GM12878 (cell line): ENCODE measurements at regions not wholly inside any gene's neighbourhood (a gene's known extent, or its start where the extent isn't known, plus 50 kb on each side); places are given as distances from the start of the nearest gene placed in this dataset.

Experiments
- ATAC-seq: fragments of 200-7000 bp; cut with Tn5 transposase; 3 replicates; pipeline ENCODE4 v1.9.1; 2020; ENCODE audit warnings: mild to moderate bottlenecking, moderate library complexity
- BruUV-seq: library from RNA; stranded (reverse); fragments of 400-500 nt; replicated peaks from 2 replicates; lab custom pipeline; 2021; lab: Mats Ljungman, UMichigan
- CTCF ChIA-PET: fragments of 300-600 bp; sonication (Branson Sonifier 250); formaldehyde crosslinking; extraction: SDS; loops from one replicate; lab custom pipeline; 2021; ENCODE audit warnings: inconsistent platforms; lab: Yijun Ruan, JAX
- POLR2A ChIA-PET: fragments of 350-600 bp; formaldehyde crosslinking; extraction: SDS; loops from one replicate; lab custom pipeline; 2021; ENCODE audit warnings: inconsistent platforms; lab: Charles Lee
- RAD21 ChIA-PET: fragments of 300-600 bp; sonication (Branson Sonifier 250); formaldehyde crosslinking; loops from one replicate; lab custom pipeline; 2023; ENCODE audit warnings: antibody characterized with exemption; ENCODE audit not compliant: unreplicated experiment; lab: Charles Lee
- SMC1A ChIA-PET: fragments of 300-600 bp; sonication (Branson Sonifier 250); formaldehyde crosslinking; loops from one replicate; lab custom pipeline; 2023; ENCODE audit not compliant: unreplicated experiment, uncharacterized antibody; lab: Charles Lee
- DNase-seq: peaks from one replicate; pipeline ENCODE4 v3.0.0-alpha.2; 2011; ENCODE audit warnings: low read depth, low spot score
- FAIRE-seq: peaks from 3 replicates; lab custom pipeline; 2011; peaks lifted over from hg19 to GRCh38; lab: Jason Lieb, UNC
- H2AFZ ChIP-seq: 2 replicates; pipeline ENCODE4 v1.6.0; 2011; ENCODE audit warnings: low read depth, low read length, control low read depth; ENCODE audit not compliant: control insufficient read depth
- H3K27ac ChIP-seq: 2 replicates; pipeline ENCODE4 v1.5.1; 2011; ENCODE audit warnings: control low read depth; ENCODE audit not compliant: control insufficient read depth, insufficient read depth
- H3K27me3 ChIP-seq, 2 experiments: replicated peaks in 1 of 2; 2 replicates each; pipeline versions ENCODE4 v1.6.0 to v1.6.1; 2011; ENCODE audit warnings: low read length in 1 of 2; ENCODE audit not compliant: control insufficient read depth in 2 of 2, insufficient read depth in 2 of 2
- H3K36me3 ChIP-seq, 2 experiments: 2 replicates each; pipeline ENCODE4 v1.5.1; 2011; ENCODE audit warnings: low read length in 1 of 2; ENCODE audit not compliant: control insufficient read depth in 2 of 2, insufficient read depth in 2 of 2
- H3K4me1 ChIP-seq: 2 replicates; pipeline ENCODE4 v1.6.1; 2011; ENCODE audit warnings: mild to moderate bottlenecking, low read length, moderate library complexity, mixed read lengths; ENCODE audit not compliant: control insufficient read depth, insufficient read depth
- H3K4me2 ChIP-seq: 2 replicates; pipeline ENCODE4 v1.6.0; 2011; ENCODE audit warnings: control low read depth; ENCODE audit not compliant: control insufficient read depth, insufficient read depth
- H3K4me3 ChIP-seq: fragments of 200-600 bp; sonication (generic); 2 replicates; pipeline ENCODE4 v1.5.1; 2016
- H3K79me2 ChIP-seq: 2 replicates; pipeline ENCODE4 v1.6.0; 2011; ENCODE audit warnings: low read length; ENCODE audit not compliant: control insufficient read depth, insufficient read depth
- H3K9ac ChIP-seq: 2 replicates; pipeline ENCODE4 v1.8.0; 2011; ENCODE audit warnings: low read length, control low read depth, mixed read lengths; ENCODE audit not compliant: control insufficient read depth, insufficient read depth
- H3K9me3 ChIP-seq: replicated peaks from 3 replicates; pipeline ENCODE4 v1.5.1; 2011; ENCODE audit warnings: mild to moderate bottlenecking, low read length; ENCODE audit not compliant: control insufficient read depth, insufficient read depth
- H4K20me1 ChIP-seq: 2 replicates; pipeline ENCODE4 v1.6.0; 2011; ENCODE audit not compliant: control insufficient read depth, insufficient read depth
- BRCA1 ChIP-seq: IDR thresholded peaks from 2 replicates; pipeline ENCODE4 v1.6.1; 2011; ENCODE audit warnings: low read depth, low read length, improper control_type of control experiment
- CEBPB ChIP-seq, 2 experiments: fragments of 150-350 bp in 1 of 2; IDR thresholded peaks; 2 replicates each; pipeline ENCODE4 v1.6.1; 2012 to 2014; ENCODE audit warnings: low read depth in 2 of 2, low read length in 2 of 2, borderline replicate concordance in 1 of 2, inconsistent platforms in 1 of 2
- CEBPZ ChIP-seq: fragments of 150-350 bp; IDR thresholded peaks from 2 replicates; pipeline ENCODE4 v1.6.1; 2016; ENCODE audit warnings: low read depth, low read length
- HDAC6 ChIP-seq: fragments of 200-600 bp; sonication (generic); IDR thresholded peaks from one replicate; pipeline ENCODE4 v1.8.0; 2017; ENCODE audit warnings: antibody characterized with exemption; ENCODE audit not compliant: unreplicated experiment
- JUNB ChIP-seq: IDR thresholded peaks from 2 replicates; pipeline ENCODE4 v1.6.1; 2016; ENCODE audit warnings: antibody characterized with exemption, mild to moderate bottlenecking
- NR2C1 ChIP-seq: fragments of 450-650 bp; IDR thresholded peaks from 2 replicates; pipeline ENCODE4 v1.6.1; 2017; ENCODE audit warnings: antibody characterized with exemption, mild to moderate bottlenecking, moderate library complexity
- PAX5 ChIP-seq: IDR thresholded peaks from 2 replicates; pipeline ENCODE4 v1.6.1; 2011; ENCODE audit warnings: low read depth, low read length, borderline replicate concordance
- RAD51 ChIP-seq: fragments of 450-650 bp; IDR thresholded peaks from 2 replicates; pipeline ENCODE4 v1.6.1; 2016; ENCODE audit warnings: moderate library complexity, mild to moderate bottlenecking, inconsistent platforms
- SKIL ChIP-seq: fragments of 450-650 bp; IDR thresholded peaks from 2 replicates; pipeline ENCODE4 v1.6.1; 2017; ENCODE audit warnings: mild to moderate bottlenecking, low read depth, inconsistent platforms; ENCODE audit not compliant: poor library complexity, severe bottlenecking
- SMAD5 ChIP-seq: IDR thresholded peaks from 2 replicates; pipeline ENCODE4 v1.6.1; 2016; ENCODE audit warnings: antibody characterized with exemption, low read depth
- SMARCA5 ChIP-seq: fragments of 450-650 bp; IDR thresholded peaks from 2 replicates; pipeline ENCODE4 v1.6.1; 2017; ENCODE audit warnings: mild to moderate bottlenecking
- SRF ChIP-seq, 2 experiments: IDR thresholded peaks; 2 replicates each; pipeline ENCODE4 v1.6.1; 2011; ENCODE audit warnings: low read depth in 2 of 2, low read length in 2 of 2, mild to moderate bottlenecking in 1 of 2, moderate library complexity in 1 of 2
- STAT1 ChIP-seq: fragments of 450-650 bp; conservative IDR thresholded peaks from 2 replicates; pipeline ENCODE4 v1.6.1; 2014; ENCODE audit warnings: antibody characterized with exemption, mild to moderate bottlenecking
- TBL1XR1 ChIP-seq: IDR thresholded peaks from 2 replicates; pipeline ENCODE4 v1.6.1; 2012; ENCODE audit warnings: low read depth, low read length, improper control_type of control experiment
- WRNIP1 ChIP-seq: IDR thresholded peaks from 2 replicates; pipeline ENCODE4 v1.6.1; 2011; ENCODE audit warnings: low read depth, low read length, improper control_type of control experiment, borderline replicate concordance
- YY1 ChIP-seq: IDR thresholded peaks from 2 replicates; pipeline ENCODE4 v1.6.1; 2011; ENCODE audit warnings: low read depth, mild to moderate bottlenecking, low read length
- ZBTB40 ChIP-seq: fragments of 450-650 bp; IDR thresholded peaks from 2 replicates; pipeline ENCODE4 v1.6.1; 2016; ENCODE audit warnings: mild to moderate bottlenecking, moderate library complexity, borderline replicate concordance
- WGBS: methylation state at CpG from one replicate; pipeline ENCODE4 v1.1.6; 2016; ENCODE audit warnings: low lambda C conversion rate; ENCODE audit not compliant: insufficient replicate concordance, insufficient coverage; ENCODE audit errors: missing lambda C conversion rate; 5-methylcytosine and 5-hydroxymethylcytosine counted together
- in situ Hi-C: fragments of 300-500 bp; cut with MboI; formaldehyde crosslinking; loops from 9 replicates; pipeline ENCODE4 v1.14.3; 2018; ENCODE audit warnings: mixed read lengths
- intact Hi-C: fragments of 100-400 bp; cut with micrococcal nuclease; formaldehyde crosslinking; loops from one replicate; pipeline ENCODE4 v1.14.2; 2022; ENCODE audit not compliant: unreplicated experiment

- ChIA-PET POLR2A (no interaction called here), RAD21 (no interaction called here), SMC1A (no interaction called here), CTCF (no interaction called here)
- FAIRE-seq (no peak), ATAC-seq (no peak), DNase-seq (no peak)
- Histone ChIP-seq H3K36me3 (no peaks in the 10 kb centered on the region), H3K4me1 (no peaks in the 10 kb centered on the region), H3K9ac (no peak overlapping the region), H3K4me2 (no peak overlapping the region), H3K79me2 (no peaks in the 10 kb centered on the region), H3K9me3 (no peaks in the 10 kb centered on the region), H4K20me1 (no peaks in the 10 kb centered on the region), H3K4me3 (no peak overlapping the region), H2AFZ (no peak overlapping the region), H3K27ac (no peak overlapping the region), H3K27me3 (no peaks in the 10 kb centered on the region)
- no TSS peak for BruUV-seq
- intact Hi-C loops = no loop called here
- 0% methylated on average over 1 of the region's 1 CpG for WGBS
- in situ Hi-C loops = no loop called here
- TF ChIP-seq STAT1 (no peak), TBL1XR1 (no peak), SKIL (no peak), CEBPZ (no peak), PAX5 (no peak), HDAC6 (no peak), ZBTB40 (no peak), SMARCA5 (no peak), JUNB (no peak), BRCA1 (no peak), RAD51 (no peak), NR2C1 (no peak), WRNIP1 (no peak), CEBPB (IDR thresholded peaks at IDR 0.05; ENCODE audit: borderline replicate concordance in 1 of 2, low read depth in 2 of 2, low read length in 2 of 2) (no peak), SRF (IDR thresholded peaks at IDR 0.05; ENCODE audit: low read depth in 2 of 2, low read length in 2 of 2) (no peak), SMAD5 (no peak), YY1 (no peak)
Measured at GRCh38 chr13:51017516-51017915, 93.6 kb downstream of the C13orf42 start.
